Ishikawa (cell line): ENCODE measurements at regions not wholly inside any gene's neighbourhood (a gene's known extent, or its start where the extent isn't known, plus 50 kb on each side); places are given as distances from the start of the nearest gene placed in this dataset.

ENCODE experiments used
- EP300 ChIP-seq: IDR thresholded peaks from 2 replicates; pipeline ENCODE4 v1.6.1; 2012; ENCODE audit warnings: borderline replicate concordance
- ZBTB7A ChIP-seq: IDR thresholded peaks from 2 replicates; pipeline ENCODE4 v1.6.1; 2012; ENCODE audit warnings: low read depth

DNA sequence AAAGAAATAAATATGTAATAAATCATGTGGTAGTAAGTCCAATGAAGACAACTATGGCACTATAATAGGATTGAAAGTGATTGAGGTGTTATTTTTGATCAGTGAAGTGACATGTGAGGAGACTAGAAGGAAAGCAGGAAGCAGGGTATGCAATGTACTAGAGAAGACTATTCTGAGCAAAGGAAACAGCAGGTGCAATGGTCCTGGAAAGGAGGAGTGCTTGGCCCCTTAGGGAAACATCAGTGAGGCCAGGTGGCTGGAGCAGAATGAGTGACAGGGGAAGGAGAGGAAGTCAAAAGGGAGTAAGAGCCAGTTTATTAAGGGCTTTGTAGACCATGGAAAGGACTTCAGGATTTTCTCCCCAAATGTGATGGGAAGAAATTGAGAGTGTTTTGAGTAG, 207.6 kb upstream of the HCCS start:
- TF ChIP-seq EP300 (no peak), ZBTB7A (no peak)
